Left ventricle myocardium superior (tissue), 1 donor: ENCODE measurements at regions not wholly inside any gene's neighbourhood (a gene's known extent, or its start where the extent isn't known, plus 50 kb on each side); places are given as distances from the start of the nearest gene placed in this dataset.

ENCODE experiments used
- ATAC-seq: fragments of 200-7000 bp; cut with Tn5 transposase; one replicate; pipeline ENCODE4 v1.9.1; 2020; ENCODE audit warnings: mild to moderate bottlenecking, moderate library complexity
- DNase-seq: peaks from one replicate; pipeline ENCODE4 v3.0.0-alpha.2; 2020
- intact Hi-C: fragments of 100-400 bp; cut with micrococcal nuclease; formaldehyde crosslinking; loops from one replicate; pipeline ENCODE4 v1.11.0; 2022
- donor health status: DM: no; HTN: yes; CAD: no; lungs with severe emphysema.

DNA sequence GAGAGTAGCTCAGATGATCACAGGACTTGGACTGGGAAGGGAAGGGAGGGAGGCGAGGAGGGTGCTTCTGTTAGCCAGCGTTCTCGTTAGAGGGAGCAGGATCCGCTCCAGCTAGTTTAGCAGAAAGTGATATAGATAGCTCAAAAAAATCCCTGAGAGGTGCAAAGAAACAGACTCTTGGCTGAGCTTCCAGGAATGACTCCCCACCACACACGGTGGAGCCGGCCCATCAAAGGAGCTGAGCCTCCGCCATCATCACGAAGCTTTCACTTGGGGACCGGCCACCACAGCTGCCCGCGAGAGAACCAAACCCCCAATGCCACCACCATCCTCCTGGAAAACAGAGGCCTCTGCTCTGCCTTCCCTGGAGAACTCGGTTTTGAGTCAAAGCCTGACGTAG lies 124.6 kb upstream of the BCL2L14 start:
- intact Hi-C loops, result no loop called here
- ATAC-seq, result no peak
- no peak for DNase-seq

DNA sequence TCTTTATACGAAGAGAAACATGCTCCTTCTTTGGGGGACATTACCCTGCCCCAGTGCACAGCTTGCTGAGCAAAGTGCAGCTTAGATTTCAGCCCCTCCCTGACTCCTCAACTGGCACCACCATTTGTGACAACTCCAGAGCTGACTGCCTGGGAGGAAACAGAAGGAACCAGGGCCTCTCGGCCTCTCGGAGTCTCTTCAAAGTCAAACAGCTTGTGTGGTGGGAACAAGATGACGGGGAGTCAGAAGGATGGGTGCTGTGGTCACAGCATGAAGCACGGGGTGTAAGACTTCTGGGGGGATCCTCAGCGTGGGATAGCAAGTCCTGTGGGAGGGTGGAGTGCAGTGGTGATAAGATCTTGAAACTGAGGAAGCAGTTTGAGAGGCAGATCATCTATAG lies 123.5 kb upstream of the BCL2L14 start:
- intact Hi-C loops, result no loop called here
- ATAC-seq (no peak), DNase-seq (no peak)

DNA sequence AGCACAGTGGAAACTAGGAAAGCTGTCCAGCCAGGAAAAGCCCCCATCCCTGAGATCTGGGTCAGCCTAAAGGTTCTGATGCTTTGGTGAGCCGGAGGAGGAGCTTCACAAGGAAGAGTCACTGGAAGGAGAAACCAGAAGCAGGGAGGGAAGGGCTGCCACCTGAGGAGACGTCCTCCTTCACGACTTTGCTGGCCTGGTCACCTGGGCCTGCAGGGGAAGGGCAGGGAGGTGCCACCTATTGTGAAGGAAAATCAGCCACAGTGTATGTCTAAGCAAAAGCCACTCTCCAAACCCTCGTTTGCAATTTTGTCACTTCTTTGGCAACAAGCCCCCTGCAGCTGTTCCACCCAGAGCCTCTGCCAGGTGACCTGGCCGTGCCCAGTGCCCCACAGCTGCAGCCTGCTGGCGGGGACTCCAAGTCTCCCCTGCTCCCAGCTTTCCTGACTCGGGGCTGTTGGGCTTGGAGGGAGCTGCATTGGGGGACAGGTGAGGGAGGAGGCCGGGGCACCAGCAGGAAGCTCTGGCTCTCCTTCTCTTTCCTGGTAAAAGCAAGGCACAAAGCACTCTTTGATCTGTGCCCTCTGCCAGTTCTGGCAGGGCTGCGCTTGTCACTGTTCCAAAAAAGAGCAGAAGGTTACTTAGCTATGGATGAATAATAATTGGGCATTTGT lies 120.9 kb upstream of the BCL2L14 start:
- DNase-seq, result no peak
- peak; percentile 45 for ATAC-seq
- intact Hi-C loops, result no loop called here

DNA sequence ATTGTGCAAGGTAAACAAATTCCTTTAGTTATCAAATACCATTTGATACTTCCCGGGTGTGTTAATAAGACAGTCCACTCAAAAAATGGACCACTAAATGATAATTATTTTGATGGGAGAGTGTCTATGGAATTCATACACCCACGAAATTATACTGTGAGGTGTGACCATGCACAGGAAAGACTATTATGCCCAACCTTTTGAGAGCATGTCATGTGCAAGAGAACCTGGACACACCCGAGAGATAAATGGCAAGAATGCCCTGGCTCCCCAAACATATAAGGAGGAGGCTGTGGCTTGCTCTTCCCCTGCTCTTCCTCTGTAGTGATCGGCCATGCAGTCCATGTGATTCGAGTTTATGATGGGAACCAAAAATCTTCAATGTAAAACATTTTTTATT lies 119.5 kb upstream of the BCL2L14 start:
- ATAC-seq, result no peak
- intact Hi-C loops, result no loop called here
- no peak for DNase-seq

DNA sequence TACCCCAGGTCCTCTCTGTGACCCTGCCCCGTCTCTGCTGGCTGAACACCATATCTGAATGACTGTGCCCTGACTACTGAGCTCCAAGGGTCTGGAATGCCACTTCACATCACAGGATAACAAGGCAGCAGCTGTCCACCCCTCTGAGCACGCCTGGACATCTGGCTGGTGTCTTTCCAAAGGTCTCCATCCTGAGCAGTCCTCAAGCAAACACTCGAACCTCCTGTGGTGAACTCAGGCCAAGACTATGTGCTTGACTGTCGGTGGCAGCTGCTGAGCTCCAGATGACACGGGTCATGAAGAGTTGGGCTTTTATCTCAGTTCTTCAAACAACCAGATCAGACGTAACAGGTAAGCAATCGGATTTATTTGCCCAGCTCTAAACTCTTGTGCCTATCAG lies 117.2 kb upstream of the BCL2L14 start:
- no peak for DNase-seq
- no peak for ATAC-seq
- intact Hi-C loops, result no loop called here

DNA sequence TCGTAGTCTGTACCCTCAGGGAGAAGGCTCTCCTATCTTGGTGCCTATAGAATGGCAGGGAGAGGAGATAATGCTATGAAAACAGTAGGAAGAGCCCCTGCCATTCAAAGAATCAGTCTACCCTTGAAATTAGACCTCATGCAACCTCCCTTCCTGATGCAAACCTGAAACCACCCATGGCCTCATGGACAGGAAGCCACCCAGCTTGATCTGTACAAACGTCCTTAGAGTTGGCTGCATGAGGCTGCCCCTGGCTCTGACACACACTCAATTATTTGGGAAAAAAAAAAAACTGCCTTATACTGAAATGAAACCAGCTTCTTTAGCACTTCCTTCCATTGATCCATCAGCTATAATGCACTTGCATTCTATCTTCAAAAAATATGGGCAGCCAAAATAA lies 116.6 kb upstream of the BCL2L14 start:
- intact Hi-C loops, result no loop called here
- DNase-seq (no peak), ATAC-seq (no peak)

DNA sequence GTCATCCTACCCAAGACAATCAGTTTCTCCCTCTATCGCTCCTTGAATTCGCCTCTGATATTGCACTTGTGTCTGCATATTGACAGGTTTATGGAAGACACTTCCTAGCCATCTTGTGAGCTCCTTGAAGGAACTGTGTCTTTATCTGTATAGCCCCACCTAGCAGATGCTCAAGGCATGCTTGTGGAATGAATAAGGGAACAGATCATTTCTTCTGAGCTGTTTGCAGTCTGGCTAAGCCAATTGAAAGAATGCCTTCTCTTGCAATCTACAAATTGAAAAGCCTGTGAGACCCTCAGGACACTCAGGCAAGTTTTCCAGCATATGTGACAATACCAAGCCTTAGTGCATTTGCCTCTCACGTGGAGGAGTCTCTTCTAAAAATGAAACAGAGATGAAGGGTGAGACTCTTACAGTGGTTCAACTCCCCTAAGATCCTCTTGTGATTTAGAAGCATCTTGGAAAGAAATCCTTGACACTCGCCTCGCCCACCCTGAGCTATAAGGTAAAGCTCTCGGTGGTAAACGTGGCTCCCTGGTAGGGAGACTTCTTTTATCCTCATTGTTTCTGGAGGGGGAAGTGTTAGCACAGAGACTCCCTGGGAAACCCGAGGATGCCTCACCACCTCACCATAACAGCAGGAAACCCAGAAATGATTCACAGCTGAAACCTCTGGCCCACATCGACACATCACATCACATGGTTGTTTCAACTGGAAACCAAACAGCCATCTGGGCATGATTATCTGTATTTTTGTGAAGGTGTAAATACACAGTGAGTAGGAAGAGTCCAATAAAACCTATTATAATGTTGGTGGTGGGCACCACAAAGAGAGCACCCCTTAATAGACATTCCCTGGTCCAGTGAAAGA lies 112.3 kb upstream of the BCL2L14 start:
- ATAC-seq (no peak), DNase-seq (no peak)
- intact Hi-C loops, result no loop called here

DNA sequence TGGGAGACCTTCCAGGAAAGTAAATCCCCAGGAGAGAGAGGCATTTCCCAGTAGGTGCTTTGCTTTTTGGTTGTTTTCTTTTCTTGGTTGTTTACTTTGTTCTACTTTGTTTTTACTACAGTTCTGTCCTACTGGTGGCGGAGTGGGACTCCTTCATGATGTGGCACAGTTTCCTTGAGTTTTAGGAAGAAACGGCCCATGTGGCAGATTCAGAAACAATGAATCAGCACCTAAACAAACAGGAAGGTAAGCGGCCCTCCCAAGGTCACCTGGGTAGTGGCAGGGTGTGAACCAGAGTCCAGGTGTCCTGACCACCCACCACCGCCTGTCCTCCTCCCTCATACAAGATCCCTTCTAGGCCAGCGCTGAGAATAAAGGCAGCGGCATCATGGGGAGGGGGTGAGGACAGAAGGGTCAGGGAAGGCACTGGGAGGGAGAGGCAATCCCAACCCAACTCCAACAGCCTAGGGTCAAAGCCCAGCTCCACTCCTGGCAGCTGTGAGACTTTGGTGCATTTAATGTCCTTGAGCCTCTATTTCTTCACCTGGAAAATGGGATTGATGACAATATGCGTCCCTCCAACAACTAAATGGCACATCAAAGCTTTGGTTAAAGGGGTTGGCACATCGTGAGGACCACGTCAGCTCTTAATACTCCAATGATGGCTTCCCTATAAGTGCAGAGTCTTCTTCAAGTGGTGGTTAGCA lies 111.5 kb upstream of the BCL2L14 start:
- intact Hi-C loops, result no loop called here
- ATAC-seq (no peak), DNase-seq (no peak)

DNA sequence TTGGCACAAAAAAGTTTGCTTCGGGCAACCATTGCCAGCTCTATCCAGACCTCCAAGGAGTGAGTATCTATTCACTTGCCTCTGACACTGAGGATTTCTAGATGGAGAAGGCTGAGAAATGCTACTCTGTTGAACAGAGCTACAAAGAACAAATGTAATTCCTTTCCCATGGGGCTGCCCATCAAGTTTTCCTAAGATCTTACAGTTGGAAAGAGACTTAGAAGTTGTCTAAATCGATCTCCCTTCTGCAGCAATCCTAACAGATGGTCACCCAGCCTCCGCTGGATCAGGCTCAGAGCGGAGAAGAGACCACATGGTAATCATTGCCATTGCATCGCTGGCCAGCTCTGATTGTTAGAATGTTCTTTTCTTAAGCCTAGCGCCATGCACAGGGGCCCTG lies 110.1 kb upstream of the BCL2L14 start:
- DNase-seq (no peak), ATAC-seq (no peak)
- intact Hi-C loops, result no loop called here

DNA sequence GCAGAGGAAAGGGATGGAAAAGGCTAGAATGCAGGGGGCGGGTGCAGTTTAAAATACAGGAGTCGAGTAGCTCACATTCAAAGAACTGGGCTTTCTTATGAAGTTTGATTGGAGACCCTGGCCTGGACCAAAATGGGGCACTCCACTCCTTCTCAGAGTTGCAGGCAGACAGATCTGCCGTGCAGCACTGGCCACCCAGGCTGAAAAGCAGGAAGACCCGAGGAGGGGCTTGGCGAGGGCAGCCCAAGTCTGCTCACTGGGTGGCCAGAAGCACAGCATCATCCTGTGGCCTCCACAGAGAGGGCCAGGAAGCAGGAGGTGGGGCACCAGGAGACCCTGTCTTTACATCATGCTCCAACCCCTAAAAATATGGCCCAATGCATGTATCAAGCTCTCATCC lies 109.1 kb upstream of the BCL2L14 start:
- intact Hi-C loops, result no loop called here
- ATAC-seq (no peak), DNase-seq (no peak)

DNA sequence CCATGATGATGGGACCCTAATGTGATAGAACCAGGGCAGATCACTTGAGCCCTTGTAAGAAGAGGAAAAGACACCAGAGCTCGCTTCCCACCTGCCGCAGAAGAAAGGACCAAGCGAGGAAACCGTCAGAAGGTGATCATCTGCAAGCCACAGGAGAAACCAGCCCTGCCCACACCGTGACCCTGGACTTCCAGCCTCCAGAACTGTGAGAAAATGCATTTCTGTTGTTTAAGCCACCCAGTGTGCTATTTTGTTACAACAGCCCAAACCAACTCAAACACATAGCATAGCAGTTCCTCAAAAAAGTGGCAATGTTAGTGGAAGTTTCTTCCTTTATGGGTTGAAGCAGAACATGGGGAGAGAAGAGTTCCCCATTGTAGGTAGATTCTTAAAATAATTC lies 107.9 kb upstream of the BCL2L14 start:
- no peak for DNase-seq
- ATAC-seq, result no peak
- intact Hi-C loops, result no loop called here

DNA sequence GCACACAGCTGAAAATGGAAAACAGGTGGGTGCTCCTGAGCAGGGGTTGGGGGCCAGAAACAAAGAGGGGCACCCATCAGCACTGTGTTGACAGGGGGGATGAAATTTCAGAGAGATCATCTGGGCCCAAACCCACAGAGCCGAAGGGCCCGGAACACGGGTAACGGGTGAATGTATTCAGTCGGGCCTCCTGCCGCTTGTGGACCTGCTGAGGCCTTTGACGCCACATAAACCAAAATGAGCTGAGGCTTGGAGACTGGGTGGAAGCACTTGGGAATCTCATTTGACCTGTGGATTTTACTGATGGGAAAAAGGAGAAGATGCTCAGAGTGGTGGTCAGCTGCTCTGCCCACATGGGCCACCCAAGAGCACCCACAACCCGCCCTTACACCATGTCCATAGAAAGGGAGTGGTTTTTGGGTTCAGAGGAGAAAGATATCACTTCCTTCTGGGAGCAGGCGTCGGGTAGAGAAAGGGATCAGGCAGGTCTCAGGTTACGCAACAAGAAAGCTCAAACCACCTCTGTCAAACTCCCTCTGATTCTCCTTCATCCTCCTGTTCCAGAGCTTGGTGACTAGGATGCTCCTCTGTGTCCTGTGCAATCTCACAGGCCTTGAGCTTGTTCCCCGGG lies 106.8 kb upstream of the BCL2L14 start:
- no peak for ATAC-seq
- intact Hi-C loops, result no loop called here
- DNase-seq, result no peak

DNA sequence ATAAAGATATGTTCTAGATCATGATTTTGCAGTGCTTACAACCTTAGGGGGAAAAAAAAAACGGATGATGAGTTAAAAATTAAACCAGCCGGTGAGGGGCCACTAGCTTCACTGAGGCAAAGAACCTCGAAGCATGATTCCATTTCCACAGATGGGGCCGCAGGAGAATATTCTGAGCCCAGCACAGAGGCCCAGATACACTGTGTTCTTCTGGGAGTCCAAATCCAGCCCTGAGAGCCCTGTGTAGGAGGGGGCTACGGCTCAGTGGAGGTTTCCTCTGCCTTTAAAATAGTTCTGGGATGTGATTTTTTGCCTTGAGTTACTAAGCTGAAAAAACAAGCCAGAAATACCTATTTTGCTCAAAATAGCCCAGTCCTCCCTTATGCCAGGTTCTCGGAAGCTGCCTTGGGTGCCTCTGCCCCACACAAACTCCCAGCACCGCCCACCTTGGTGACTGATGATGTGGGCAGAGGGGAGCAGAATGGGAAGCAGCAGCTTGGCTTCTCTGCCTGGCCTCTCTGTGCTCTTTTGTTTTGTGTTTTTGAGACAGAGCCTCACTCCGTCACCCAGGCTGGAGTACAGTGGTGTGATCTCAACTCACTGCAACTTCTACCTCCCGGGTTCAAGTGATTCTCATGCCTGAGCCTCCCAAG lies 105.4 kb upstream of the BCL2L14 start:
- DNase-seq (no peak), ATAC-seq (no peak)
- intact Hi-C loops, result no loop called here

DNA sequence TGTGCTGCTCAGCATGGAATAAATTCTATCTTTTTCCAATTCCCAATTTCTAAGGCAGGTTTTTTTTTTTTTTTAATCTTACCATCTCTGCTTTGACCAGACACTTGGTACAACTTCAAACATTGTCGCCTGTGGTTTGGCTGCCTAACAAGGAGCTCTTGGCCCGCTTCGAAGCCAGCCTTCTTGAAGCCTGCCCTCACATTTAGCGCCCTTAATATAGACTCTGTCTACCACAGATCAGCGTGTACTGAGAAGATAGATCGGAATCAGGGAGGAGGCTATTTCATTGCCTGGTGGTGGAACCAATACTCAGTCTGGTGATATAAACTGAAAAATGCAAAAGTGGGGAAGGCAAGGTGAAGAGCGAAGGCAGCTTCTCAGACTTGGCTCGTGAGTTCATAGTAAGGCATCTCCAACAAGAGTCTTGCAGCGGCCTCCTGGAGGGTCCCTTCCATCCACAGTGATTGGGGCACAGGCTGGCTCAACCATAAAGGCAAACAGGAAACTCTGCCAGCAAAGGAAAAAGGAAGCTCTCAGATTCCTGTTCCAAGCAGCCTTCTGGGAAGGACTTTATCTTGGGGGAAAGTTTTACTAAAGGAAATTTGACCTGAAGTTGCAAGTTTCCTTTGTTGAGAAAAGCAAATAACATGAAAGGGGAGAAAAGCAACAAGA lies 103.2 kb upstream of the BCL2L14 start:
- intact Hi-C loops, result no loop called here
- DNase-seq, result no peak
- no peak for ATAC-seq

DNA sequence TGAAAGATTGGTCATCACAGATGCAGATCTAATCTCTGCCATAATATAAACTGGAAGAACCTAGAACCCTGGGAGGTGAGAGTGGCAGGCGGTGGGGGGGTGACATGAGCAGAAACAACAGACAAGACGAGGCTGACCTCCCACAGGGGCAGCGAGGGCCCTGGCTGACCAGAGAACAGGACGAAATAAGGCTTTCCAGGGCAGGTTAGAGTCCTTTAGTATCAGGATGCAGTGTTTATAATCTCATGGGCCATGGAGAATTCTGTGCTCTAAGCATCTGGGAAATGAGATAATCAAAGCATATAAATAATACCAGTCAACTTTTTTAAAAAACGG lies 102.7 kb upstream of the BCL2L14 start:
- intact Hi-C loops, result no loop called here
- DNase-seq (no peak), ATAC-seq (no peak)

DNA sequence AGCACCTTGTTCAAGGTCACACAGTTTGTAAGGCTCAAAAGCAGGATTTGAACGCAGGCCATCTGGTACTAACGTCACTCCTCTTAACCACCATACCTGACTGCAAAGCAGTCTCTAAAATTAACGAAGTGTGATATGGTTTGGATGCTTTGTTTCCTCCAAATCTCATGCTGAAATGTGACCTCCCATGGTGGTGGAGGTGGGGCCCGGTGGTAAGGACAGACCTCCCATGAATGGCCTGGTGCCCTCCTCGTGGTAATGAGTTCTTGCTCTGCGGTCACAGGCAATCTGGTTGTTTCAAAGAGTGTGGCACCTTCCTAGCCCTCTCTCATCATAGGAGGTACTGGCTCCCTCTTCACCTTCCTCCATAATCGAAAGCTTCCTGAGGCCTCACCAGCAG lies 102.2 kb upstream of the BCL2L14 start:
- ATAC-seq, result no peak

DNA sequence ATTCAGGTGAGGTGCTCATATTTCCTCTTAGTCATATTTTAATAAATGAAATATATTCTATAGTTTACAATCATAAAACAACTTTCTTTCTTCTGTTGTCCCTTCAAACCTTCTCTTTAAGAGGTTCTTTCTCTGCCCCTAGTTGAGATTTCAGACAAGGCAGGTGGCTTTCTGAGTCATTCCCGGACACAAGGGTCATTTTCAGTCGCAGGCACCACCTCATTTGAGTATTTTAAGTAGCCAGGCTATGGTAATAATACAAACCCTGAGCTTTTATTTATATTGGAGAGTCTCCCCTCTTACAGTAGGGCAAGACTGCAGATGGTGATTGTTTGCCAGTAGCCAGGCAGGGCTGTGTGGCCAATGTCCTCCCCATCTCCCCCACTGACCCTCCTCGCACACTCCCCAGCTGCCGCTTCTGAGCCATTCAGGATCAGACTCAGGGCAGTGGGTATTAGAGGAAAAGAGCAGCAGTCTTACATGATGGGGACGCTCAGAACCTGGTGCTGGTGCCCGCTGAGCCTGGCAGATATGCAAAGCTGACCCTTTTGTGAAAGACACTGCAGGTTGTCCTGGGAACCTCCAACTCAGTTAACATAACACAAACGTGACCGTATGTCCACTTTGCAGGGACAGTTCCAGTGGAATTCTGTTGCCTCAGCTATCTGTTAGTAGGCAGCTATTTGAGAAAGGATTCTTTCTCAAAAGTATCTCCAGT lies 101.1 kb upstream of the BCL2L14 start:
- intact Hi-C loops, result no loop called here

More for the DNA sequence above, 102.2 kb upstream of the BCL2L14 start:
- no peak for DNase-seq
- intact Hi-C loops, result no loop called here

DNA sequence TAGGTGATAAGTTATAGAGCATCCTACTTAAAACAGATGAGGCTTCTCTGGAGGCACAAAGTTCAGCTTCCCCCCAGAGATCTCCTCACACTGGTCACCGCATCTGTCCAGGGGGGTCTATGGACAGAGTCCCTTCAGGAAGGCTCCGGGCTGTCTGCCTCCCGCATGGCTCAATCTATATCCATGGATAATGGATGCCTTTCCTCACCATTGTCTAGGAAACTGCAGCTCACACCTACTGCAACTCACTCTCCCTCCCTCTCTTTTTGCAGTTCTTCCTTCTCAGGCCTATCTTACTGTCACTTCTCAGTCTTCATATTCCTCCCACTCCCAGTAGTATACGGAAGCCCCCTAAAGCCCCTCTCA lies 100.6 kb upstream of the BCL2L14 start:
- DNase-seq (no peak), ATAC-seq (no peak)

More for the DNA sequence above, 101.1 kb upstream of the BCL2L14 start:
- ATAC-seq, result no peak
- no peak for DNase-seq

More for the DNA sequence above, 100.6 kb upstream of the BCL2L14 start:
- intact Hi-C loops, result no loop called here
